ENCODE measurements at regions not wholly inside any gene's neighbourhood (a gene's known extent, or its start where the extent isn't known, plus 50 kb on each side); places are given as distances from the start of the nearest gene placed in this dataset.

DNA sequence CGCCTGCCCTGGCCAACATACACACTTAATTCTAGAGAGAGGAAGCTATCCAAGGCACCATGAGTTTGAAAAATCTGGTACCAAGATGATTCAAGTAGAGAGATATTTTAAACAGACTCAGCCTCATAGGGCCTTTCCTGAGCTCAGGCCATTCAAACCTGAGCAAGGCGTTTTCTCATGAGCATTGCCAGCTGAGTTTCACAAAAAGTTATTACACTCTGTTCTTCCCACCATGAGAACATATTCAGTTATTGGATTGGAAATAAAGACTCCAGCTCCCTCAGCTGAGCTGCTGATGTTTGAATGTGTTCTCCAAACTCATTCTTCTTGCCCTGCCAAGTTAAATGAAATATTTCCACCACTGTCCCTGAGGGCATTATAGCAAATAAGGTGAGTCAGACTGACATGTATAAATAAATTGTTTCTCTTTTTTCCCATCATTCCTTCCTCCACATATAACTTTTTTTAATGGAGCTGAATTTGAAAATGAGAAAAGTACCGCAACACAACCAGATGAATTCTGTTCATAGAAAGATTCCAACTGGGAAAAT lies 429.6 kb downstream of the RAB28 start:
- TF ChIP-seq, protein P1, sequence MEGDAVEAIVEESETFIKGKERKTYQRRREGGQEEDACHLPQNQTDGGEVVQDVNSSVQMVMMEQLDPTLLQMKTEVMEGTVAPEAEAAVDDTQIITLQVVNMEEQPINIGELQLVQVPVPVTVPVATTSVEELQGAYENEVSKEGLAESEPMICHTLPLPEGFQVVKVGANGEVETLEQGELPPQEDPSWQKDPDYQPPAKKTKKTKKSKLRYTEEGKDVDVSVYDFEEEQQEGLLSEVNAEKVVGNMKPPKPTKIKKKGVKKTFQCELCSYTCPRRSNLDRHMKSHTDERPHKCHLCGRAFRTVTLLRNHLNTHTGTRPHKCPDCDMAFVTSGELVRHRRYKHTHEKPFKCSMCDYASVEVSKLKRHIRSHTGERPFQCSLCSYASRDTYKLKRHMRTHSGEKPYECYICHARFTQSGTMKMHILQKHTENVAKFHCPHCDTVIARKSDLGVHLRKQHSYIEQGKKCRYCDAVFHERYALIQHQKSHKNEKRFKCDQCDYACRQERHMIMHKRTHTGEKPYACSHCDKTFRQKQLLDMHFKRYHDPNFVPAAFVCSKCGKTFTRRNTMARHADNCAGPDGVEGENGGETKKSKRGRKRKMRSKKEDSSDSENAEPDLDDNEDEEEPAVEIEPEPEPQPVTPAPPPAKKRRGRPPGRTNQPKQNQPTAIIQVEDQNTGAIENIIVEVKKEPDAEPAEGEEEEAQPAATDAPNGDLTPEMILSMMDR (IDR thresholded peaks at IDR 0.05; ENCODE audit: control insufficient read depth, insufficient read depth, low read depth, low read length, missing control alignments): no peak
- no peak for DNase-seq (ENCODE audit: low read depth)
- H3K4me3 ChIP-seq (ENCODE audit: control insufficient read depth, low read depth, low read length): no peak overlapping the region

DNA sequence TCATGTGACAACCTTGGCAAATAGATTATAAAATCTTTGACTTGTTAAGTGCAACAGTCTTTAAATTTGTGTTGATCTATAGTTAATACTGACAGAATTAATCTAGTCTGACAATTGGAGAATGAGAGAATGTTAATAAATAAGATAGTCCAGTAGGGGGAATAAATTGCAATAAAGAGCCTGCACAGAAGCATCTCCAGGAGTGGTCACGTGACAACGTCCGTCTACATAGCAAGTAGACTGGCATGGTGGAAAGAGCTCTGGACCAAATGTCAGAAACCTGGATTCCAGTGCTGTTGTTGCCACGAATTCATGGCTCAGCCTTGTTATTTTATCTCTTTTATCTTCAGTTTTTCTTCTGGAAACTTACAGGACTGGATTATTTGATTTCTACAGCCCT lies 436.5 kb downstream of the RAB28 start:
- H3K4me3 ChIP-seq (ENCODE audit: control insufficient read depth, low read depth, low read length): no peak overlapping the region
- TF ChIP-seq, protein P1 (IDR thresholded peaks at IDR 0.05; ENCODE audit: control insufficient read depth, insufficient read depth, low read depth, low read length, missing control alignments): no peak
- DNase-seq (ENCODE audit: low read depth): no peak

DNA sequence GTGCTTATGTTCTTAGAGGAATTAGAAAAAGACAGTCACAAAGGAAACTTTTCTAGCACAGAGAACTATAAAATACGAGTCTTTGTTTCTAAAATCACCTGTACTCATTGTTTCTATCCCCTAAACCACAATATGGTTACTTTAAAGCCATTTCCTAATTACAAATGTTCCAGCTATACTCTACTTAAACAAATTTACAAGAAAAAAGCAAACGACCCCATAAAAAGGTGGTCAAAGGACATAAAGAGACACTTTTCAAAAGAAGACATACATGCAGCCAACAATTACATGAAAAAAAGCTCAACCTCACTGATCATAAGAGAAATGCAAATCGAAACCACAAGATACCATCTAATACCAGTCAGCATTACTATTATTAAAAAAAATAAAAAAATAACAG lies 447.3 kb downstream of the RAB28 start:
- TF ChIP-seq, protein P1 (IDR thresholded peaks at IDR 0.05; ENCODE audit: control insufficient read depth, insufficient read depth, low read depth, low read length, missing control alignments): no peak
- H3K4me3 ChIP-seq (ENCODE audit: control insufficient read depth, low read depth, low read length): no peak overlapping the region

DNA sequence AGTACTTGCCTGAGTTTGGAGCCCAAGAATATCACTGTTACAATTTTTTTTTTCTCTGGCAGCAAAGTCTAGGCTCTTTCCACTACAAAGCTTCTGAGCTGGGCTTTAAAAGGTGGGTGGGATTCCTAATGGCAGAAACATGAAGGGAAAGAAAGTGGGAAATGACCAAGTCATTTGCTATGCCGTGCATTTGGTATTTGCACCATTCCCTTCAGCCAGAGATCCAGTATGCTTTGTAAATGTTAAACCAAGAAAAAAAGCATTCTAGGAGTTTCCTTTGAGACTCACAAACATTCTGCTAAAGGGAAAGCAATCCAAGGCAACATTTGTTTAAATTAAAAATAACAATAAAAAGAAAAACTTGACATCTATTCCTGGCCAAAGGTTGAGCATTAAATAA lies 451.2 kb downstream of the RAB28 start:
- no peak overlapping the region for H3K4me3 ChIP-seq (ENCODE audit: control insufficient read depth, low read depth, low read length)
- no peak for DNase-seq (ENCODE audit: low read depth)
- TF ChIP-seq, protein P1 (IDR thresholded peaks at IDR 0.05; ENCODE audit: control insufficient read depth, insufficient read depth, low read depth, low read length, missing control alignments): no peak

More for the DNA sequence above, 447.3 kb downstream of the RAB28 start:
- DNase-seq (ENCODE audit: low read depth): no peak

DNA sequence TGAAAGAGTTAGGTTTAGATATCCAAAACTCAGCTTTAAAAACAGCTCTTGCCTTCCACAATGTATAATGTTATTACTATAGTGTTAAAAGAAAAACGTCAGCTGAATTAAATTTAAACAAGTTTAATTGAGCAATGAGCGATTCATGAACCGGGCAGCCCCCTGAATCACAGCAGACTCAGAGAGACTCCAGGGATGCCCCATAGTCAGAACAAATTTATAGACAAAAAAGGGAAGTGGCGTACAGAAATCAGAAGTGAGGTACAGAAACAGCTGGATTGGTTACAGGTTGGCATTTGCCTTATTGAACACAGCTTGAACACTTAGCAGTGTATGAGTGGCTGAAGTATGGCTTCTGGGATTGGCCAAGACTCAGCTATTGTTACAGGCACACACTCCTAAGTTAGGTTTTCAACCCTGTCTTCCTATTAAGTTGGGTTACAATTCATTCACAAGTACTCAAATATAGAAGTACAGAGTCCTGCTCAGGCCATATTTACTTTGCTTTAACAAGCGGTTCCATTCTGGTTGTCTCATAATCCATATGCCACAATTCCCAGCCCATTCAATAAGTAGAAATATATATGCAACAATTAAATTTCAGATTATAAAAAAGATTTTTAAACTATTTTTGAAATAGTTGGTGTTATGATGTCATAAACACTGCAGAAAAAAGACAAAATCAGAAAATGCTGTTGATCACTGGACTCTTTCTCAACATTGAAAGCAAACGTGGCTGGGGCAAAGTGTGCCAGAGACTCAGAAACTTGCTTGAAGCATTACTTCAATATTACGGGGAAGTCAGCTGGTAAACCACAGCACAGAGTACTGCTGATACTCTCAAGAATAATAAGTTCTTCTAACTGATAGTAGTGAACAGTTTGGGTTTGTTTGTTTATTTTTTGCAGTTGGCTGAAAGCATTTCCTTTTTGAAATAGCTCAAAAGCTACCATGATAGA lies 459.7 kb downstream of the RAB28 start:
- no peak for DNase-seq (ENCODE audit: low read depth)
- H3K4me3 ChIP-seq (ENCODE audit: control insufficient read depth, low read depth, low read length): no peak overlapping the region
- TF ChIP-seq, protein P1 (IDR thresholded peaks at IDR 0.05; ENCODE audit: control insufficient read depth, insufficient read depth, low read depth, low read length, missing control alignments): no peak

DNA sequence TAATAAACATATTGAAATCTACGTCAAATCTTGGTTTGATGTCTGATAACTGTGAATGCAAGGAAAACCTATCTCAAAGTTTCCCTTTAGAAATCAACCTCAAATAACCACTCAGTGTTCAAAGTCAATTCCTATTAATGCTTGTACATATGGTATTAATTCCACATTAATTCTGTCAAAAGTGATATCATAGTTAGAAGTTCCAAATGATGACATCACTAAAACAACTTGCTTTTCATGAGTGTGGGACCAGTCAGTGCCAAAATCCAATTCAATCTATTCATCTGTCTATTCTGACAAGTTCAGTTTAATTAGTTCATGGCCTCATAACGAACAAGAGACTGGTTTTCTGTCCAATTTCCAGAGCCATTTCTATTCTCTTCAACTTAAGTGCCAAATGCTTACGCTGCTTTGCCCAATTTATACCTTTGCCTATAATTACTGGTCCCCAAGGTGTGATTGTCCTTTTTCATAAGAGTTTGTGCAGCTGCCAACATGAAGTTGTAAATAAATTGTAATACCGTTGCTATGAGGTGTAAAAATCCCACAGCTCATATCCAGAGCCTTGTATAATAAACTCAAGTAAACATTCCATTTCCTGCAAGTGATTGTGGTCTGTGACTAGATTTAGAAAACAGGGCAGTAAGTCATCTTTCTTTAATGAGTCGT lies 476.2 kb downstream of the RAB28 start:
- no peak overlapping the region for H3K4me3 ChIP-seq (ENCODE audit: control insufficient read depth, low read depth, low read length)
- TF ChIP-seq, protein P1 (IDR thresholded peaks at IDR 0.05; ENCODE audit: control insufficient read depth, insufficient read depth, low read depth, low read length, missing control alignments): no peak
- DNase-seq (ENCODE audit: low read depth): no peak
